A673 (cell line): ENCODE measurements at regions not wholly inside any gene's neighbourhood (a gene's known extent, or its start where the extent isn't known, plus 50 kb on each side); places are given as distances from the start of the nearest gene placed in this dataset.

Experiments
- BruUV-seq: library from RNA; stranded (reverse); fragments of 400-500 nt; replicated peaks from 2 replicates; lab custom pipeline; 2021; lab: Mats Ljungman, UMichigan
- CTCF ChIA-PET: fragments of 300-600 bp; sonication (Branson Sonifier 250); formaldehyde crosslinking; loops from one replicate; lab custom pipeline; 2022; ENCODE audit warnings: antibody characterized with exemption; lab: Charles Lee
- POLR2A ChIA-PET: fragments of 300-600 bp; sonication (Branson Sonifier 250); formaldehyde crosslinking; loops from one replicate; lab custom pipeline; 2022; ENCODE audit warnings: antibody characterized with exemption; ENCODE audit not compliant: low non-redundant PET; lab: Charles Lee
- DNase-seq: peaks from one replicate; pipeline ENCODE4 v3.0.0-alpha.2; 2015; ENCODE audit warnings: low spot score
- H3K27ac ChIP-seq: fragments of 200-600 bp; sonication (generic); 2 replicates; pipeline ENCODE4 v1.5.1; 2016; ENCODE audit warnings: mixed run types, low read depth, mild to moderate bottlenecking, mixed read lengths, antibody characterized with exemption, low read length; ENCODE audit not compliant: poor library complexity, severe bottlenecking
- H3K27me3 ChIP-seq: fragments of 200-600 bp; sonication (generic); replicated peaks from 2 replicates; pipeline ENCODE4 v1.6.1; 2017; ENCODE audit warnings: mixed run types, low read depth, mild to moderate bottlenecking, mixed read lengths, antibody characterized with exemption, low read length; ENCODE audit not compliant: insufficient read depth, poor library complexity
- H3K36me3 ChIP-seq: fragments of 200-600 bp; sonication (generic); 2 replicates; pipeline ENCODE4 v1.6.1; 2016; ENCODE audit warnings: mixed run types, mild to moderate bottlenecking, mixed read lengths, antibody characterized with exemption, low read length; ENCODE audit not compliant: insufficient read depth, poor library complexity, severe bottlenecking
- H3K4me1 ChIP-seq: fragments of 200-600 bp; sonication (generic); 2 replicates; pipeline ENCODE4 v1.6.1; 2017; ENCODE audit warnings: mixed run types, mild to moderate bottlenecking, mixed read lengths, antibody characterized with exemption, low read length; ENCODE audit not compliant: insufficient read depth, poor library complexity, severe bottlenecking
- H3K4me3 ChIP-seq: fragments of 200-600 bp; sonication (generic); 2 replicates; pipeline ENCODE4 v1.5.1; 2016; ENCODE audit warnings: low read depth, mixed run types, mild to moderate bottlenecking, mixed read lengths, low read length; ENCODE audit not compliant: poor library complexity, severe bottlenecking
- H3K9me3 ChIP-seq: fragments of 200-600 bp; sonication (generic); 2 replicates; pipeline ENCODE4 v1.6.1; 2016; ENCODE audit warnings: mixed run types, low read depth, mild to moderate bottlenecking, mixed read lengths, antibody characterized with exemption, low read length; ENCODE audit not compliant: poor library complexity, severe bottlenecking
- EZH2 ChIP-seq: fragments of 200-600 bp; sonication (generic); IDR thresholded peaks from 2 replicates; pipeline ENCODE4 v1.6.1; 2017; ENCODE audit warnings: borderline replicate concordance, low read depth, mild to moderate bottlenecking, mixed read lengths, antibody characterized with exemption, low read length; ENCODE audit not compliant: poor library complexity, severe bottlenecking
- intact Hi-C: fragments of 100-400 bp; cut with micrococcal nuclease; formaldehyde crosslinking; loops from one replicate; pipeline ENCODE4 v1.10.0; 2022; ENCODE audit not compliant: unreplicated experiment
- TF ChIP-seq, protein P1 (sequence below): fragments of 300-800, 200-600 bp; sonication (generic); conservative IDR thresholded peaks from 2 replicates; pipeline ENCODE4 v1.5.1; 2017; ENCODE audit warnings: low read depth, mild to moderate bottlenecking, antibody characterized with exemption, low read length, moderate library complexity, mixed read lengths

DNA sequence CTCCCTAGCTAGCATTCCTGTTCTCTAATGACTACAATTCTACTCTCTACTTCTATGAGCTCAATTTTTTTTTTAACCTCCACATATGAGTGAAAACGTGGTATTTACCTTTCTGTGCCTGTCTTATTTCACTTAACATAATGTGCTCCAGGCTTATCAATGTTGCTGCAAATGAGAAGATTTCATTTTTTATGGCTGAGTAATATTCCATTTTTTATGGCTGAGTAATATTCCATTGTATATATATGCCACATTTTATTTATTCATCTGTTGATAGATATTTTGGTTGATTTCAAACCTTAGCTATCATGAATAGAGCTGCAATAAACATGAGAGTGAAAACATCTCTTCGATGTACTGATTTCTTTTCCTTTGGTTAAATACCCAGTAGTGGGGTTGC, 159.6 kb upstream of the TPK1 start:
- no peak overlapping the region for H3K4me3 ChIP-seq
- DNase-seq = no peak
- no peaks in the 10 kb centered on the region for H3K27me3 ChIP-seq
- peaks cover 17% of the 10 kb centered on the region for H3K9me3 ChIP-seq
- ChIA-PET POLR2A (no interaction called here), CTCF (no interaction called here)
- BruUV-seq = no TSS peak
- no peak overlapping the region for H3K27ac ChIP-seq
- H3K36me3 ChIP-seq = no peaks in the 10 kb centered on the region
- intact Hi-C loops = no loop called here
- no peaks in the 10 kb centered on the region for H3K4me1 ChIP-seq
- no peak for TF ChIP-seq EZH2
- TF ChIP-seq, protein P1, sequence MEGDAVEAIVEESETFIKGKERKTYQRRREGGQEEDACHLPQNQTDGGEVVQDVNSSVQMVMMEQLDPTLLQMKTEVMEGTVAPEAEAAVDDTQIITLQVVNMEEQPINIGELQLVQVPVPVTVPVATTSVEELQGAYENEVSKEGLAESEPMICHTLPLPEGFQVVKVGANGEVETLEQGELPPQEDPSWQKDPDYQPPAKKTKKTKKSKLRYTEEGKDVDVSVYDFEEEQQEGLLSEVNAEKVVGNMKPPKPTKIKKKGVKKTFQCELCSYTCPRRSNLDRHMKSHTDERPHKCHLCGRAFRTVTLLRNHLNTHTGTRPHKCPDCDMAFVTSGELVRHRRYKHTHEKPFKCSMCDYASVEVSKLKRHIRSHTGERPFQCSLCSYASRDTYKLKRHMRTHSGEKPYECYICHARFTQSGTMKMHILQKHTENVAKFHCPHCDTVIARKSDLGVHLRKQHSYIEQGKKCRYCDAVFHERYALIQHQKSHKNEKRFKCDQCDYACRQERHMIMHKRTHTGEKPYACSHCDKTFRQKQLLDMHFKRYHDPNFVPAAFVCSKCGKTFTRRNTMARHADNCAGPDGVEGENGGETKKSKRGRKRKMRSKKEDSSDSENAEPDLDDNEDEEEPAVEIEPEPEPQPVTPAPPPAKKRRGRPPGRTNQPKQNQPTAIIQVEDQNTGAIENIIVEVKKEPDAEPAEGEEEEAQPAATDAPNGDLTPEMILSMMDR = no peak

DNA sequence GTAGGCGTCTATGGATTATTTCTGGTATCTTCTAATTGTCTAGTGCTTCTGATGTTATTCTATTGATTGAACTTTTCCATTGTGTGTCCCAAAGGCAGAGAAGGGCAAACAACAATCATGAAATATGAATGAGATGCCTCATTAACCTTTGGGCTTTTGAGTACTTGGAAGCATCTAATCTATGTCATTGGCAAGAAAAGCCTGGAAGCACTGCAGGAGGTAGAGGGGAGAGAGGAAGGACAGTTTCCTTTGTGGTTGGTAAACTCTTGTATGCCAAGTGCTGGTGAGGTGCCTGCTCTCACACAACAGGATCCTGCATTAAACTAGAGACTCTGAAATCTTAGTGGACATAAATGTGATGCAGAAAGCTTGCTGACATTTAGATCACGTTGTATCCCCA, 155.2 kb upstream of the TPK1 start:
- no peaks in the 10 kb centered on the region for H3K36me3 ChIP-seq
- no TSS peak for BruUV-seq
- POLR2A ChIA-PET = no interaction called here
- TF ChIP-seq, protein P1 = no peak
- TF ChIP-seq EZH2 = no peak
- no peaks in the 10 kb centered on the region for H3K27me3 ChIP-seq
- DNase-seq = no peak
- H3K27ac ChIP-seq = no peak overlapping the region
- intact Hi-C loops = no loop called here
- H3K4me1 ChIP-seq = no peaks in the 10 kb centered on the region
- CTCF ChIA-PET = no interaction called here
- H3K9me3 ChIP-seq = peaks cover 4% of the 10 kb centered on the region
- H3K4me3 ChIP-seq = no peak overlapping the region

DNA sequence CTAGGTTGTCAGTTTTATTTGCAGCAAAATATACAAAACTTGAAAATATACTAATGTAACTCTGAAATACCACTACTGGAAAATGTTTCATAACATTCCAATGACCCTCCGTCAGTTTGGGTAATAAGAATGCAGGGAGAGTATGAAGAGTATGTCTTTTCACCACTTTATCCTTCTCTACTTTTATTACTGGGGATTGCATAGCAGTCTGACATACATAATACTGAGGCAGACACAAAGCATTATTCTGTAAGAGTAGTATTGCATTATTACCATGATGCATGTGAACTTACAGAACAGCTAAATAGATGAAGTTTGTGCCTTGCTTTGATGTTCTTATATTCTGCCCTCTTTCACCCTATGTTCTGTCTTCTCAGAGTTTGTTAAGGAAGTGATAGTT, 151.8 kb upstream of the TPK1 start:
- CTCF ChIA-PET = no interaction called here
- BruUV-seq = no TSS peak

More for the DNA sequence above, 151.8 kb upstream of the TPK1 start:
- Histone ChIP-seq H3K36me3 (no peaks in the 10 kb centered on the region), H3K27me3 (no peaks in the 10 kb centered on the region), H3K9me3 (no peaks in the 10 kb centered on the region), H3K4me3 (no peak overlapping the region), H3K27ac (no peak overlapping the region), H3K4me1 (no peaks in the 10 kb centered on the region)
- intact Hi-C loops = no loop called here
- POLR2A ChIA-PET = no interaction called here
- TF ChIP-seq, protein P1 = no peak
- TF ChIP-seq EZH2 = no peak
- no peak for DNase-seq
